ENCODE measurements at regions not wholly inside any gene's neighbourhood (a gene's known extent, or its start where the extent isn't known, plus 50 kb on each side); places are given as distances from the start of the nearest gene placed in this dataset.

- TF ChIP-seq TCF4 (CRISPR knock-in tag; IDR thresholded peaks at IDR 0.05; ENCODE audit: borderline replicate concordance) (no peak), ZC3H10 (CRISPR knock-in tag; IDR thresholded peaks at IDR 0.05) (no peak), TOX (CRISPR knock-in tag; IDR thresholded peaks at IDR 0.05; ENCODE audit: borderline replicate concordance) (no peak), POU6F1 (CRISPR knock-in tag; IDR thresholded peaks at IDR 0.05; ENCODE audit: borderline replicate concordance, low read depth) (no peak), PPARA (CRISPR knock-in tag; IDR thresholded peaks at IDR 0.05; ENCODE audit: borderline replicate concordance) (no peak), ARNTL (CRISPR knock-in tag; IDR thresholded peaks at IDR 0.05; ENCODE audit: borderline replicate concordance, low read depth) (no peak), RARB (CRISPR knock-in tag; IDR thresholded peaks at IDR 0.05) (no peak), GLIS3 (CRISPR knock-in tag; IDR thresholded peaks at IDR 0.05) (no peak)
- TF ChIP-seq, protein P1, sequence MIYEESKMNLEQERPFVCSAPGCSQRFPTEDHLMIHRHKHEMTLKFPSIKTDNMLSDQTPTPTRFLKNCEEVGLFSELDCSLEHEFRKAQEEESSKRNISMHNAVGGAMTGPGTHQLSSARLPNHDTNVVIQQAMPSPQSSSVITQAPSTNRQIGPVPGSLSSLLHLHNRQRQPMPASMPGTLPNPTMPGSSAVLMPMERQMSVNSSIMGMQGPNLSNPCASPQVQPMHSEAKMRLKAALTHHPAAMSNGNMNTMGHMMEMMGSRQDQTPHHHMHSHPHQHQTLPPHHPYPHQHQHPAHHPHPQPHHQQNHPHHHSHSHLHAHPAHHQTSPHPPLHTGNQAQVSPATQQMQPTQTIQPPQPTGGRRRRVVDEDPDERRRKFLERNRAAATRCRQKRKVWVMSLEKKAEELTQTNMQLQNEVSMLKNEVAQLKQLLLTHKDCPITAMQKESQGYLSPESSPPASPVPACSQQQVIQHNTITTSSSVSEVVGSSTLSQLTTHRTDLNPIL (CRISPR knock-in tag; IDR thresholded peaks at IDR 0.05; ENCODE audit: low read depth), result no peak
Observed at GRCh38 chr16:80273635-80274538, 266.9 kb upstream of the DYNLRB2 start.
